ENCODE measurements at regions not wholly inside any gene's neighbourhood (a gene's known extent, or its start where the extent isn't known, plus 50 kb on each side); places are given as distances from the start of the nearest gene placed in this dataset.
"Not testable (repeated sequence)": the region's sequence is repeated elsewhere in the genome, so short reads cannot be mapped to it uniquely, and the experiment has no call there.

DNA sequence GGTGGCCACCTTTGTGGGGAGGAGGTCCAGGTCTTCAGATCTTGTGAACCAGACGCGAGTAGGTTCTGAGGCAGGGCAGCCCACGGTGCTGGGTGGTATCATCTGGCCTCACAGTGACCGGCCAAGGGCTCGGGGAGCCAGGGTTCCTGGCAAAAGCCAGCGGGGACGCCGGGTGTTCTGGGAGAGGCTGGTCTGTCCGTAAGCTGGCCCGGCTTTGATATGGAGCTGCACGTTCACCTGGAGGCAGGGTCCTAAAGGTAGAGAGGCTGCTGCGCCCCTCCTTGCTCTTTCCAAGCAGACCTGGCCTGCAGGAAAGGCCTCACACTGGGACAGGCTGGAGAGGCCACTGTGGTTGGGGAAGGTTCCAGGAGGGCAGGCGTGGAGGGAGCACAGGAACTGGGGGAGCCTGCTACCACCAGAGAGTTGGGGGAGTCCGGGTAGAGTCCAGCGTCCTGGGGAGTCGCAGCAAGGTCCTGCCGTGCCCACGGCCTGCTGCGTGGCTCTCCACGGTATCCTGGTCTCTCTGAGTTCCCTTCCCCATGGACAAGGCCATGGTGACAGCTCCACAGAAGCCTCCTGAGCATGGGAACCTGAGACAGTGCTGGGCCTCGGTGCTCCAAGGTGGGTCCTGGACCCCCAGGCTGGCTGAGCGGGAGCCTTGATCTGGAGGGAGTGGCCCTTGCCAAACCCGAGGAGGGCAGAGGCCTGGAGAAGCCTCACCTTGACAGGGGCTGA, 452.4 kb upstream of the B3GAT1 start:
- ATAC-seq = no peak

DNA sequence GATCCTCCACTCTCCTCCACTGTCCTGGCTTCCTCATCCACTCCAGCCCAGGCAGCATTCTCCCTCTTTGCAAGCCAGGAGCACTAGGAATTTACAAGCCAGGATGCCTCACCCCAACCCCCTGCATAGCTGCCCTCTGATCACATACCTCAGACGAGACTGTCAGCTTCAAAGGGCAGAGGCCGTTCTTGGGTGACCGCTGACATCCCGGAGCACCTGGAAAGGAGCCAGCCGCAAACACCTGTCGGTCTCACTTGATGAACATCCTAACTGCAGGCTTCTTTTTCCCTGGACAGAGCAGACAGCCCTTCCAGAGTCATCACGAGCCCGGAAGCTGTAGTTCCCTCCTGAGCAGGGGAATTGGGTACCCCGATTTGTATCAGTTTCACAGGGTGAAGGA, 451.3 kb upstream of the B3GAT1 start:
- no peak for ATAC-seq

DNA sequence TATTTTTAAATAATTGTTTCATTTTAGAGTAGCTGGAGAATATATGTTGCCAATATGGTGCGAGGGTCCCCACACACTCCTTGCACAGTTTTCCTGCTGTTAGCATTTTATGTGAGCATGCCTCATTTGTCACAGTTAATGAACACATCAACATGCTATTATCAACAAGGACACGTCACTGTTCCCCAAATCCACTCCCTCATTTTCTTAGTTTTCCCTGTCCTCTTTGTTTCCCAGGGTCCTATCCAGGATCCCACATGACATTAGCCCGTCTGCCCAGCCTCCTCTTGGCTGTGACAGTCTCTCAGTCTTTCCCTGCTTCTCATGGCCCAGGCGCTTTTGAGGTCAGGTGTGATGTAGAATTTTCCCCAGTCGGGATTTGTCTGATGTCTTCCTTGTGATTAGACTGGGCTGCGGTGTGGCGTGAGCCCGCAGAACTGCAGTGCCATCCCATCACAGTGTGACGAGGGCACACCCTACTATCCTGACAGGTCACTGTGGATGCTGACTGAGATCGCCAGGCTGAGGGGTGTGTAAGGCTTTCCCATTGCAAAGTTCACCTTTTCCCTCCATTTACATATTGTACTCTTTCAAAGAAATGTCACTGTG, 450.6 kb upstream of the B3GAT1 start:
- no peak for ATAC-seq

- ATAC-seq = no peak
Measured at GRCh38 chr11:134862105-134862502, 450.1 kb upstream of the B3GAT1 start.

DNA sequence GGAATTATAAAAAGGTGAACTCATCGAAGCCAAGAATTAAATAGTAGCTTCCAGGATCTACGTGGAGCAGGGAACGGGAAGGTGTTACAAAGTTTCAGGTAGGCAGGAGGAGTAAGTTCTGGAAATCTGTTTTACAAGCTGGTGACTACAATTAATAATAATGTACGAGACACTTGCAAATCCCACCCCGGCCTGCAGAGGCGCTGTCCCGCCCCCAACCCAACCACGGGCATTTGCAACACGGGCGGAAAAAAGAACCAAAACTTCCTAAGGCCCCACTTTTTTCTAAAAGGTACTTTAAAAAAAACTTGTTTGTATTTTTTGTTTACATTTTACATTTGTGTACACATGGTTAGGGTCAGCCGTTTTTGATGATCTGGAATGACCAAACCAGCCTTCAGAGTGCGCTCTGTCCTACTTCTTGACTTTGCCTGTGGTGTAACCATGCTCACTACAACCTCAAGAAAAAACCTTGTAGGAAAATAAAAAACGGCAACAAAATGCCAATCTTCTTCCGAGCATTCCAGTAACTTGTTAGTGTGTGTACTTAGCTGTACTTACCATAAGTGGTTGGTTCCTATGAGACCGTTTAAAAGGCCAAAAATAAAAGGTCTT, 449.6 kb upstream of the B3GAT1 start:
- no peak for ATAC-seq

DNA sequence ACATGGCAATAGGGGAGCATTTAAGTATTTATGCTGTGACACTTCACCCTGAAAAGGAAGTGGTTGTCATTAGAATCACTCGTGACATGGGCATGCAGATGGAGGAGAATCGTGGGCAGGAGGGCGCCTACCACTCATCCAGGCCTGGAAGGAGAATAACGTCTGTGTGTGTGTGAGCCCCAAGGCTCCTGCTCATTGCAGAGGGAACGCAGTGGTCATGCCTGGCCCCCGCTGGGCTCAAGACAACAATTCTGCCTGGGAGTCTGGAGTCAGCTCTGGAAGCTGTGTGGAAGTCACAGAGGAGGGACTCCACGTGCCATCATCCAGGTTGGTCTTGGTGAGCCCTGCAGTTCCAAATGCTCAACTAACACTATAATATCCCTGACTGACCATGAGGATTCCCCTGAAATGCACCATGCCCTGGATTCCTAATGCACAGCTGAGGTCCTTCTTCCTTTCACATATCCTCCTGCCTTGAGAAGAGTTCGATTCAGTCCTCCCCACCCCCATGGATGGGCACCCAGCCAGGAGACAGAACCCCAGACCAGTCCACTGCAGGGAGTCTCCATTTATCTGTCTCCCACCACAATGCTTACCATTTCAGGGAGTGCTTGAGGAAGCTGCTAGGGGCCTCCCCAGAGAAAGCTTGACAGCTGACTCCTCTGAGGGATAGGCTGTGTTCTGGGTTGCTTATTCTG, 446.9 kb upstream of the B3GAT1 start:
- ATAC-seq = no peak

DNA sequence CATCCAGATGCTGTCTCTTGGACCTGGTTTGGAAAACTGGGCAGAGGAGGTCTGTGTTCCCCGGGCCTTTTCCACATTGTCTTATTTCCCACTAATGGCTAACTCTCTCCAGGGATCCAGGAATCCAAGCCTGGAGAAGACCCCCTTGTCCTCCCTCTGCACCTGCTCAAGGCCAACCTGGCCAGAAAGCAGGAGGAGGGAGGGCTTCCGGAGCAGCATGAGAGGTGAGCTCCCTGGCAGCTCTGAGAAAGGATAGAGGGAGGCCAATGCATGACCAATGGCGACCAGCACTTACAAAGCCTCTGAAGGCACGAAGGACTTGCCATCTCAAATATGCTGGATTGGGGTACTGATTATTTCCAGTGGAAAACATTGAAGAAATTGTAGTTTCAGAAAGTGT, 445.0 kb upstream of the B3GAT1 start:
- no peak for ATAC-seq

DNA sequence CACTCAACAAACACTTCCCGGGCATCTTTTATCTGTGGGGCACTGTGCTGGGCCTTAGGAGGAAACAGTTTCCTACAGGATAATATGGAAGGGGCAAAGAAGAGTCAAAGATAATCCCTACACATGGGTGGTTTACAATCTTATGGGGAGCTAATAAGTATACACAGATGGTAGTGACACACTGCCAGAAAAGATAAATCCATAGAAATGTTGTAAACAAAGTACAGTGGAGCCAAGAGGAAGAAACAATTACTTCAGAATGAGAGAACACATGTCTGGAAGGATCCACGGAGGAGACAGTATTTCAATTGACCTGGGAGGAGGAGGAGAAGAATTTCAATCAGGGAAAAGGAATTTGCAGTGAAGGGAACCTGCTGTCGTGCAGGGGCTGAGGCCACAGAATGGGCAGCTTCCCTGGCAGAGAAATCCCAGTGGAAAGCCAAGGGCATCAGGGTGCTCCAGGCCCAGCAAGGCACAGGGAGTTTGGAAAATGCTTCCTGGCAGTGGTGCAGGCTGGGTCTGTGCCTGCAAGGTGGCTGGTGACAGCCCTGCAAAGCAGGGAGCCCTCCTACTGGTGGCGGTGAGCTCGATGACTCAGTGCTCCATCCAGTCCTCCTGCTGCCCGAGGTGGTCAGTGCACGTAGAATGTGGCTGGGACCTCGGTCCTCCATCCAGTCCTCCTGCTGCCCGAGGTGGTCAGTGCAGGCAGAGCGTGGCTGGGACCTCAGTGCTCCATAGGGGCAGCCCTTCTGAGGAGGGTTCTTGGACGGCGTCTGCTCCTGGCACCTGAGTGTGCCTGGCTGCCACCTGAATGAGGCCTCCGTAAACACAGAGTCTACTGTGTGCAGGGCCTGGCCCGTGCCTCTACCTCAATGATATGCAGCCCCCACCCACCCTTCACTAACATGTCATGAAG, 444.3 kb upstream of the B3GAT1 start:
- no peak for ATAC-seq

DNA sequence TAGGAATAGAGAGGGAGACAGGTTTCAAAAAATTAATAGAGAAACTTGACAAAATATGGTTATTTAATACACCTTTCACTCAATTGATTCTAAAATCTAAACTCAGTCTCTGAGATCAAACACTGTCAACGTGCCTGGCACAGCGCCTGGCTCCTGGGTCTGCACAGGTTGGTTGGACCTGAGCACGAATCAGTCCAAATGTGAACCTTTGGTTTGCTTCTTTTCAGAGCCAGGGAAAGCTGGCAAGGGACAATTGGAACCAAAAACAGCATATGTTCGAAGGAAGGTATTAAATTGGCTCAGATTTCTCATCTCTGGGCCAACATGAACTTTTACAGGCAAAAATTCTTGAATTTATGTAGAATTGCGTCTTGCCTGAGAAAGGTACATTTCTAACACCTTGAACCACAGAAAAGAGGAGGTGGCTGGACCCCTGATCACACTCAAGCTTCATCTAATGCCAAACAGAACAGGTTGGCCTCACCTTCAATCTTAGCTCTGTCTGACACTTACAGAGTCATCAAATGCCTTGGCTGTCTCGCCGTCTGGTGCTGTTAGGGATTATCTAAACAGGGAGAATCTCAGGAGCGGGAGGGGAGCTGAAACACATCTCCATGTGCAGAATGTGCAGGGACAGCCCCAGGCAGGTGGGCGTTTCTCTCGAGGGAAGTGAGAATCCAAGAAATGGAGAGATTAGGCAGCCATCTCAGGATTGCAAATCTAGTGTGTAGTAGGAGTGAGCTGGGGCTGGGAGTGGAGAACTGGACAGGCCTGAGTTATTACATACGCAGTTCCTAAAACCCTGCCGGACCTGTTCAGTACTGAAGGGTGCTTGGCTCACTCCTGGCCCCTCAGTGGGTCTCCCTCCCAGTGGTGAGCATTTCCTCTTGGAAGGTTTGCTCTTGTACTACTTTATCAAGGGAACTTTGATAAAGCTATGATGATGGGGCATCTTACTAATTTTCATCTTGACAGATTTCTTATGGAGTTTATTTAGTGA, 442.2 kb upstream of the B3GAT1 start:
- no peak for ATAC-seq

- ATAC-seq = not testable (repeated sequence)
Measured at GRCh38 chr11:134851503-134852224, 439.6 kb upstream of the B3GAT1 start.

- ATAC-seq = no peak
Measured at GRCh38 chr11:134850566-134850965, 438.5 kb upstream of the B3GAT1 start.

GRCh38 chr11:134849833-134850232, 437.8 kb upstream of the B3GAT1 start:
- no peak for ATAC-seq

DNA sequence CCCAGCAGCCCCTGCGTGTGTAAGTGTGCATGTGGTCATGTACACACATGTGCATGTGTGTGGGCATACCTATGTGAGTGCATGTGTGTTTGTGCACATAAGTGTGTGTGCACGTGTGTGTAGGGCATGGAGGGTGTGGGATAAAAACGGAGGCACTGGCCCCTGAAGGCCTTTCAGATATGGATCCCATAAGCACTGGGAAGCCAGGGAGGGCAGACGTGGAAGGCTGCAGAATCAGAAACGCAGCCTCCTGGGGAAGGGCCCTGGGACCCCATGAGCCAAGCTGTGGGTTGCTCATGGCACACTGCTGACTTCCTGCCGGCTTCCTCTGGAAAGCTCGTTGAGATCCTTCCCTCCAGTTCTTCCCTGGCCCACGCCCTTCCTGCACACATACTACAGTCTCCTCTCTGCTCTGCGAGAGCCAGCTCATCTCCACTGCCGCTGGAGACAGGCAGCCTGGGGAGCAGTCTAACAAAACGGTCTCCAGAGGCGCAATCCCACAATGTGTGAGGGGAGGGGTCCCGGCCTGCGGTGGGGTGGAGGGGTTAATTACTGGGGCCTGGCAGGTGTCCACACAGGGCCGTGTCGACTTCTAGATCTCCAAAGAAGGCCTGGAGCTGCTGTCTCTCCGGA, 435.2 kb upstream of the B3GAT1 start:
- ATAC-seq = no peak

GRCh38 chr11:134846328-134847082, 434.5 kb upstream of the B3GAT1 start:
- no peak for ATAC-seq

- ATAC-seq = no peak
Measured at GRCh38 chr11:134845474-134846327, 433.7 kb upstream of the B3GAT1 start.

GRCh38 chr11:134844838-134845237, 432.8 kb upstream of the B3GAT1 start:
- ATAC-seq = no peak

GRCh38 chr11:134843735-134844134, 431.7 kb upstream of the B3GAT1 start:
- no peak for ATAC-seq

DNA sequence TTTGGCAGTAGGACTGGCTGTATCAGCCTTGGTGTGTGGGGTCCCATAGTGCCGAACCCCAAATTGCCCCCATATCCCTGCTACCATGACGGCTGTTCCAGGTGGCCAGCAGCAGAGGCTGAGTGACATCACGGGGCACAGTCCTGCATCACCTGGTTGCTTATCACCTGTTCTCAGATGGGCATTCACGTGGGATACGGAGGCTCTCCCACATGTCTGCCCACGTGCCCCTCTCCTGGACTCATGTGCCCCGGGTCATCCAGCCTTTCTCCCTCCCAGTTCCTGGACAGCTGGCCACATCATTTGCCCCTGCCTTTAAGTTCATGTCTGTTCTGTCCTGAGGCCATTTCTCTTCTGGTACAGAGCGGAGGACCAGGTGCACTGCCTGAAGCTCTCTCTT, 431.0 kb upstream of the B3GAT1 start:
- ATAC-seq = no peak
